ENCODE measurements at regions not wholly inside any gene's neighbourhood (a gene's known extent, or its start where the extent isn't known, plus 50 kb on each side); places are given as distances from the start of the nearest gene placed in this dataset.

DNA sequence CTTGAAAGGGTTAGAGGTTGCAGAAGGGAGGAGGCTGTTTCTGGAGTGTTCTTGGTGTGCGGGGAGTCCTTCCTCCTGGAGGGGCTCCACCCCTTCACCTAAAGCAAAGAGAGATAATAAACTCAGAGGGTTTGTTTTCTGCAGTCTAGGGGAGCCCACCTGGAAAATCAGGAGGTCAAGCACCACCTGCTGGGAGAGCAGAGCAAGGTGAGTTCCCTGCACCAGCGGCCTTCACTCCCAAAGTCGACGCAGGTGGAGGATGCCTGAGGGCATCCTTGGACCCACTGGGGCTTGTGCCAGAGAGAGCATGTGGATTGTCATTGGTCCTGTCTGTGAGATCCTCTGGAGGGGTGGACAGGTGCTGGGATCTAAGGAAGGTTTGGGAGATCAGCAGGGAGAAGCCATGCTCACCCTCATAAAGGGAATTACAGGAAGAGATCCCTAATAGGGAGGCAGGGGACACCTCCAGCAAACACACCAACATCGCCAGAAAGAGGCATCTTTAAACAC lies 116.7 kb downstream of the KCNF1 start:
- Histone ChIP-seq H3K36me3 (ENCODE audit: insufficient read depth) (no peaks in the 10 kb centered on the region), H3K27ac (ENCODE audit: low read depth) (no peak overlapping the region), H3K4me3 (ENCODE audit: low read depth, low read length) (no peak overlapping the region), H3K4me1 (ENCODE audit: insufficient read depth) (no peaks in the 10 kb centered on the region)
- WGBS = 86% methylated on average over 5 of the region's 5 CpGs
- DNase-seq (ENCODE audit: extremely low spot score) = no peak

DNA sequence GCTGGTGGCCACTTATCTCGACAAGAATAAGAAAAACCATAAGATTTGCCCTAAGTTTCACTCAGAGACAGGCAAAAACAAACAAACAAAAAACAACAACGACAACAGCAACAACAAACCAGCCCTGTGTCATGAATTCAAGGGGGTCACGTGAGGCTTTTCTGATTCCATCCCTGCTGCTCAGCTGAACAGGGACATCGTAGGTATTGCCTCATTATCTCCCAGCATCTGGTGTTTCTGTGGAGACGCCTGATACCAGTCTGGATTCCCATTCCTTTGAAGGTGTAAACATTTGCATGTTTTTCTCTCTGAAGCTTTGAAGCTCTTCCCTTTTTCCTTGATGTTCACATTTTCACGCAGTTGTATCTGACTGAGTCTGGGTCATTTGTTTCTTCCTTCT lies 117.4 kb downstream of the KCNF1 start:
- H3K36me3 ChIP-seq (ENCODE audit: insufficient read depth) = no peaks in the 10 kb centered on the region
- DNase-seq (ENCODE audit: extremely low spot score) = no peak
- WGBS = 71% methylated on average over 6 of the region's 6 CpGs
- H3K4me1 ChIP-seq (ENCODE audit: insufficient read depth) = no peaks in the 10 kb centered on the region
- H3K27ac ChIP-seq (ENCODE audit: low read depth) = no peak overlapping the region
- no peak overlapping the region for H3K4me3 ChIP-seq (ENCODE audit: low read depth, low read length)

DNA sequence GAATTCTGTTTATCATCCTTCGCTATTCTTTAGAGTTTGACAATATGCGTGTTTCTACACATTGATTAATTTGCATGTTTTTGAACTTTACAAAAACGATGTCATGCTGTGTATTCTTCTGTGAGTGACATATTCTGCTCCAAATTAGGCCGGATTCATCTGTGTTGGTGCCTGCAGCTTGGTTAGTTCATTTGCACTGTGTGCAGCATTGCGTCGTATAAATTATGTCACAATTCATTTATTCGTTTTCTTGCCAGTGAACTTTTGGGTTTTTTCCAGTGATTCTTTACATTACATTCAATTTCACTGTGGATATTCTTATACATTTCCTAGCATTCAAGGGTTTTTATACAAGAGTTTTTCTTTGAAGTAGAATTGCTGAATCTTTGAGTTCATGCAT lies 118.3 kb downstream of the KCNF1 start:
- H3K36me3 ChIP-seq (ENCODE audit: insufficient read depth) = no peaks in the 10 kb centered on the region
- DNase-seq (ENCODE audit: extremely low spot score) = no peak
- 83% methylated on average over 7 of the region's 7 CpGs for WGBS
- no peak overlapping the region for H3K4me3 ChIP-seq (ENCODE audit: low read depth, low read length)
- no peaks in the 10 kb centered on the region for H3K4me1 ChIP-seq (ENCODE audit: insufficient read depth)
- no peak overlapping the region for H3K27ac ChIP-seq (ENCODE audit: low read depth)

DNA sequence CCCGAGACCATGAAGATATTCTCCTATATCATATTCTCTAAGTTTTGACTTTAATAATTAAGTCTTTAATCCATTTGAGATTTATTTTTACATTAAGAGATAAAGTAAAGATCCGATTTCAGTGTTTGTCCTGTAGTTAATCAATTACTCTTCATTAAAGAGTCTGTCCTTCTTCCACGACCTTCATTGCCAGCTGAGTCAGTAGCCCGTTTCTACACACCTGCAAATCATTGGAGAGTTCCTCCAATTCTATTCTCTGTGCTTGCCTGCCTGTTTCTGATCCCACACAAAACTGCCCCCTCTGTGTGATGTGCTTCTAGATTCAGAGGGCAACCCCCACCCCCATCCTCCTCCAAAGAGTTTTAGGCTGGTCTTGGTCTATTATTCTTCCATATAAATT lies 119.2 kb downstream of the KCNF1 start:
- DNase-seq (ENCODE audit: extremely low spot score) = no peak
- 58% methylated on average over 4 of the region's 4 CpGs for WGBS
- Histone ChIP-seq H3K36me3 (ENCODE audit: insufficient read depth) (no peaks in the 10 kb centered on the region), H3K4me1 (ENCODE audit: insufficient read depth) (no peaks in the 10 kb centered on the region), H3K4me3 (ENCODE audit: low read depth, low read length) (no peak overlapping the region), H3K27ac (ENCODE audit: low read depth) (no peak overlapping the region)

- no peak overlapping the region for H3K4me3 ChIP-seq (ENCODE audit: low read depth, low read length)
- DNase-seq (ENCODE audit: extremely low spot score) = no peak
- no peaks in the 10 kb centered on the region for H3K36me3 ChIP-seq (ENCODE audit: insufficient read depth)
- H3K27ac ChIP-seq (ENCODE audit: low read depth) = no peak overlapping the region
- WGBS = 74% methylated on average over 1 of the region's 1 CpG
- H3K4me1 ChIP-seq (ENCODE audit: insufficient read depth) = no peaks in the 10 kb centered on the region
These were observed 120.1 kb downstream of the KCNF1 start for GRCh38 chr2:11031876-11032275.

DNA sequence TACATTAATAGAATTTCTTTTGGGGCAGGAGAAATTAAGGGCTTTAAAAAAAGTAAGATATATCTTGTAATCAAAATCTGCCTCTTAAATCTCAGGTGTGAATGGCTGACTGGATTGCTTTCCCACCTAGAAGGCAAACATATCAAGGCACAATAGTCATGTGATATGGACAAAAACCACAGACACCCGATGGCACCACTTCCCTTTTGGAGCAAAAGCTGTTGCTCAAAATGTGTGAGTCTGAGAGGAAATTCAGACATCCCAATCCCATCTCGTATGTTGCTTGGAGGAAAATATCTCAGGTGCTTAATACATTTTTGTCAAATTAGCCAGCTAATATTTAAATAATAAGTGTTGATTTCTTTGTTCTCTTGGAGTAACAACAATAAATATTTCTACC lies 120.7 kb downstream of the KCNF1 start:
- Histone ChIP-seq H3K4me1 (ENCODE audit: insufficient read depth) (no peaks in the 10 kb centered on the region), H3K27ac (ENCODE audit: low read depth) (no peak overlapping the region), H3K4me3 (ENCODE audit: low read depth, low read length) (no peak overlapping the region), H3K36me3 (ENCODE audit: insufficient read depth) (no peaks in the 10 kb centered on the region)
- no peak for DNase-seq (ENCODE audit: extremely low spot score)
- WGBS = 61% methylated on average over 2 of the region's 2 CpGs

DNA sequence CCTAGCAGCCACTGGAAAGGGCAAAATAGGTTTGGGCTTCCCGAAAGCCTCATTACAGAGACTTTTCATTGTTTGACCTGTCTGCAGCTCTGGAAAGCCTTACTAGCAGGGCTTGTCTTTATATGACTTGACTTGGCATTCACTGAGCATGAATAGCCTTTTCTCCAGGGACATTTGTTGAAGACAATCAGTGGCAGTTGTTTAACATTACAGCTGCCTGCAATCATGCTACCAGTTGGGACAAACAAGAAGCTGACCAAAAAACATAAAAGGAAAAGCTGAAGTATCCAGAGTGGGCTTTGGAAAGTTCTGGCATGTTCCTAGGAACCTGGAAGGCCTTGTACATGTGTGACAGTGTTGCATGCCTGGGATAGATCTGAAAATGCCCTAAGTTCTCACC lies 121.4 kb downstream of the KCNF1 start:
- no peaks in the 10 kb centered on the region for H3K4me1 ChIP-seq (ENCODE audit: insufficient read depth)
- 83% methylated on average over 1 of the region's 1 CpG for WGBS
- no peak overlapping the region for H3K27ac ChIP-seq (ENCODE audit: low read depth)
- DNase-seq (ENCODE audit: extremely low spot score) = no peak
- no peak overlapping the region for H3K4me3 ChIP-seq (ENCODE audit: low read depth, low read length)
- no peaks in the 10 kb centered on the region for H3K36me3 ChIP-seq (ENCODE audit: insufficient read depth)

- Histone ChIP-seq H3K36me3 (ENCODE audit: insufficient read depth) (no peaks in the 10 kb centered on the region), H3K27ac (ENCODE audit: low read depth) (no peak overlapping the region), H3K4me1 (ENCODE audit: insufficient read depth) (no peaks in the 10 kb centered on the region), H3K4me3 (ENCODE audit: low read depth, low read length) (no peak overlapping the region)
- 88% methylated on average over 1 of the region's 1 CpG for WGBS
- no peak for DNase-seq (ENCODE audit: extremely low spot score)
These were observed 116.6 kb upstream of the SLC66A3 start for GRCh38 chr2:11038641-11039040.

DNA sequence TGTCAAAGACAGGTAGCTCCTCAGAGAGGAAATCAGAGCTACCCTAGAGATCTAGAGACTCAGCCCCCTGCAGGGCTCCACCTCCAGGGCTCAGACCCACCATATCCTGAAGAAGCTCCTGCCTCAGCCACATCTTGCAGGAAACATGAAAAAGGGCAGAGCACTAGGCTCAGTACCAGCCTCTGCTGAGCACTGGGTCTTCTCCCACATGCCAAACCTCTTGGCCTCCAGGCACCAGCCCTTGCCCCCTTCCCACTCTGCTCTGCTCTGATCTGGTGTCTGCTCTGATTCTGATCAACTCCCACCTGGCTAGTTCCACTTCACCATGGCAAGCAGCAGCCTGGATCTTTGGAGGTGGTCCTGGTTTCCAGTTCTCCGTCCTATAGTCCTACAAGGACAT lies 114.3 kb upstream of the SLC66A3 start:
- Histone ChIP-seq H3K36me3 (ENCODE audit: insufficient read depth) (no peaks in the 10 kb centered on the region), H3K4me3 (ENCODE audit: low read depth, low read length) (no peak overlapping the region), H3K27ac (ENCODE audit: low read depth) (no peak overlapping the region), H3K4me1 (ENCODE audit: insufficient read depth) (no peaks in the 10 kb centered on the region)
- DNase-seq (ENCODE audit: extremely low spot score) = no peak
- WGBS = 87% methylated on average over 1 of the region's 1 CpG

DNA sequence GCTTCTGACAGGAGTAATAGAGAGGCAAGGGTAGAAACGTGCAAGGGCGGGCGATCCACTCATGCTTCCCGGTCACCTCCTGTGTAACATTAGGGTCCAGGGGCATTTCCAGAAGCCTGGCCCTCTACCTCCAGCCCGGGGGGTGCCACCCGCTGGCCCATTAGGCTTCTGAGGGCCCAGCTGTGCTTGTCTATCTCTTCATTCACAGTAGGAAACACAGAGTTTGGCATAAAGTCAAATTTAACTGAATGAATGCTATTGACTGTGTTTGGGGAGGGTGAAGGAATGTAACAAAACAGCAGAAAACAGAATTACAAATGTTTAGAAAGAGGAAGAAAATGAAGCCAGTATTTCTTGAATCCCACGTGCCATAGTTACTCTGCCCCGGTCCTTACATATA lies 112.4 kb upstream of the SLC66A3 start:
- no peak for DNase-seq (ENCODE audit: extremely low spot score)
- WGBS = 85% methylated on average over 8 of the region's 8 CpGs
- H3K4me1 ChIP-seq (ENCODE audit: insufficient read depth) = no peaks in the 10 kb centered on the region
- H3K27ac ChIP-seq (ENCODE audit: low read depth) = no peak overlapping the region
- H3K4me3 ChIP-seq (ENCODE audit: low read depth, low read length) = no peak overlapping the region
- H3K36me3 ChIP-seq (ENCODE audit: insufficient read depth) = no peaks in the 10 kb centered on the region

GRCh38 chr2:11043245-11043644 lies 112.0 kb upstream of the SLC66A3 start:
- no peak for DNase-seq (ENCODE audit: extremely low spot score)
- WGBS = 77% methylated on average over 2 of the region's 2 CpGs
- no peak overlapping the region for H3K4me3 ChIP-seq (ENCODE audit: low read depth, low read length)
- no peak overlapping the region for H3K27ac ChIP-seq (ENCODE audit: low read depth)
- no peaks in the 10 kb centered on the region for H3K4me1 ChIP-seq (ENCODE audit: insufficient read depth)
- no peaks in the 10 kb centered on the region for H3K36me3 ChIP-seq (ENCODE audit: insufficient read depth)

DNA sequence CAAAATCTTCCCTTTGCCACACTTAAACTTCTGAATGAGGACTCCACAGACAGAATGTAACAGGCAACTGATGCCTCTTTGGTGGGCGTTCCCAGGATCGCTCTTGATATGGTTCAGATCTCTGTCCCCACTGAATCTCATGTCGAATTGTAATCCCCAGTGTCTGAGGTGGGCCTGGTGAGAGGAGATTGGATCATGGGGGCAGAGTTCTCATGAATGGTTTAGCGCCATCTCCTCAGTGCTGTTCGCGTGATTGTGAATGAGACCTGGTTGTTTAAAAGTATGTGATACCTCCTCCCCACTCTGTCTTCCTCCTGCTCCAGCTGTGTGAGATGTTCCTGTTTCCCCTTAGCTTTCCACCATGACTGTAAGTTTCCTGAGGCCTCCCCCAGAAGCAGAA lies 111.1 kb upstream of the SLC66A3 start:
- no peak overlapping the region for H3K4me3 ChIP-seq (ENCODE audit: low read depth, low read length)
- no peak for DNase-seq (ENCODE audit: extremely low spot score)
- H3K4me1 ChIP-seq (ENCODE audit: insufficient read depth) = no peaks in the 10 kb centered on the region
- no peaks in the 10 kb centered on the region for H3K36me3 ChIP-seq (ENCODE audit: insufficient read depth)
- no peak overlapping the region for H3K27ac ChIP-seq (ENCODE audit: low read depth)
- 84% methylated on average over 6 of the region's 6 CpGs for WGBS

DNA sequence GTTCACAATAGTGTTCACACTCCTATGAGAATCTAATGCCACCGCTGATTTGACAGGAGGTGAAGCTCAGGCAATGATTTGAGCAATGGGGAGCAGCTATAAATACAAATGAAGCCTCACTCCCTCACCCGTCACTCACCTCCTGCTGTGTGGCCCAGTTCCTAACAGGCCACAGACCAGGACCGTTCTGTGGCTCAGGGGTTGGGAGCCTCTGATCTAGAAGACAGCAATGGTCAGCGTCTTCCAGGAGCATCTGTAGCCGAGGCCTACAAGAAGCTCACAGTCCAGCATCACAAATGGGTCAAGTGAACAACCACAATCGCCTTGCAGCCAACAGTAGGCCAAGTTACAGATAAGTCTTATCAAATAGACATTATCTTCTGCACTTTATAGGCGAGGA lies 110.0 kb upstream of the SLC66A3 start:
- 91% methylated on average over 7 of the region's 7 CpGs for WGBS

GRCh38 chr2:11048335-11049008 lies 106.8 kb upstream of the SLC66A3 start:
- Histone ChIP-seq H3K4me3 (ENCODE audit: low read depth, low read length) (no peak overlapping the region), H3K36me3 (ENCODE audit: insufficient read depth) (no peaks in the 10 kb centered on the region), H3K27ac (ENCODE audit: low read depth) (no peak overlapping the region), H3K4me1 (ENCODE audit: insufficient read depth) (no peaks in the 10 kb centered on the region)
- WGBS = 90% methylated on average over 14 of the region's 14 CpGs
- DNase-seq (ENCODE audit: extremely low spot score) = no peak

More for the DNA sequence above, 110.0 kb upstream of the SLC66A3 start:
- Histone ChIP-seq H3K4me3 (ENCODE audit: low read depth, low read length) (no peak overlapping the region), H3K36me3 (ENCODE audit: insufficient read depth) (no peaks in the 10 kb centered on the region), H3K4me1 (ENCODE audit: insufficient read depth) (no peaks in the 10 kb centered on the region), H3K27ac (ENCODE audit: low read depth) (no peak overlapping the region)
- DNase-seq (ENCODE audit: extremely low spot score) = no peak

DNA sequence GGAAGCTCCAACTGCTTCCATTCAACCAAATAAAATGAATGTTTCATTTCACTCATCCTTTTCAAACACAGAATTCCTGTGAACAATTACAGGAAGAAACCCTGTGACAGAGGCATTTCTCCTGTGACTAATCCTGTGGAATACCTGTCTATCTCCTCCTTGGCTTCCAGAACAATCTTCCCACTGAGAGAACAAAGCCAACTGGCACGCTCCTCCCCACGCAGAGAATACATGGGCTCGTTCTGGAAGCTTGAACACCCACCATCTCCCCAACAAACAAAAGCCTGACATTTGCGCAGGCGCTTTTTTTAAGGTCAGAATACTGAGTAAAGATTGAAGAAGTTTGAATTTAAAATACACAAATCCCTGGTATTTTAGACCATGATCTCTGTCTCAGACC lies 104.7 kb upstream of the SLC66A3 start:
- Histone ChIP-seq H3K27ac (ENCODE audit: low read depth) (no peak overlapping the region), H3K4me1 (ENCODE audit: insufficient read depth) (no peaks in the 10 kb centered on the region), H3K36me3 (ENCODE audit: insufficient read depth) (no peaks in the 10 kb centered on the region), H3K4me3 (ENCODE audit: low read depth, low read length) (no peak overlapping the region)
- WGBS = 80% methylated on average over 5 of the region's 5 CpGs
- DNase-seq (ENCODE audit: extremely low spot score) = no peak

Data from urinary bladder (tissue), 3 donors.